ENCODE measurements at regions not wholly inside any gene's neighbourhood (a gene's known extent, or its start where the extent isn't known, plus 50 kb on each side); places are given as distances from the start of the nearest gene placed in this dataset.
A peak's percentile ranks its signal among the peaks of the same experiment; 100 is the strongest.
"Not testable (repeated sequence)": the region's sequence is repeated elsewhere in the genome, so short reads cannot be mapped to it uniquely, and the experiment has no call there.

- TF ChIP-seq MAX (IDR thresholded peaks at IDR 0.05); SIX5 (IDR thresholded peaks at IDR 0.05; ENCODE audit: low read depth, low read length); TBP (IDR thresholded peaks at IDR 0.05; ENCODE audit: low read depth, low read length): not testable (repeated sequence)
- TF ChIP-seq TAF1 (IDR thresholded peaks at IDR 0.05; ENCODE audit: low read depth, low read length) (0 out of 2 replicates have a peak, but pooled peaks have one; percentile 43), EP300 (IDR thresholded peaks at IDR 0.05; ENCODE audit: borderline replicate concordance in 1 of 2, low read depth in 2 of 2, low read length in 2 of 2) (0 out of 3 replicates have a peak, but pooled peaks of 1 of the 2 experiments have one; percentile 42), SIN3A (conservative IDR thresholded peaks at IDR 0.05 in 1 of 2, IDR thresholded peaks at IDR 0.05 in 1 of 2; ENCODE audit: low read depth in 1 of 2, low read length in 2 of 2) (peak in 1 of 2 experiments; percentile 13; a peak in 1 of 4 replicates)
Measured at GRCh38 chr2:188033240-188033639, 258.4 kb upstream of the GULP1 start.

Data from H1 (cell line).